Activated T-cell treated with anti-CD3 and anti-CD28 coated beads for 24 hours (primary cell): ENCODE measurements at regions not wholly inside any gene's neighbourhood (a gene's known extent, or its start where the extent isn't known, plus 50 kb on each side); places are given as distances from the start of the nearest gene placed in this dataset.

Experiments
- DNase-seq: peaks from one replicate; pipeline ENCODE4 v3.0.0-alpha.2; 2020; ENCODE audit warnings: low read depth

DNA sequence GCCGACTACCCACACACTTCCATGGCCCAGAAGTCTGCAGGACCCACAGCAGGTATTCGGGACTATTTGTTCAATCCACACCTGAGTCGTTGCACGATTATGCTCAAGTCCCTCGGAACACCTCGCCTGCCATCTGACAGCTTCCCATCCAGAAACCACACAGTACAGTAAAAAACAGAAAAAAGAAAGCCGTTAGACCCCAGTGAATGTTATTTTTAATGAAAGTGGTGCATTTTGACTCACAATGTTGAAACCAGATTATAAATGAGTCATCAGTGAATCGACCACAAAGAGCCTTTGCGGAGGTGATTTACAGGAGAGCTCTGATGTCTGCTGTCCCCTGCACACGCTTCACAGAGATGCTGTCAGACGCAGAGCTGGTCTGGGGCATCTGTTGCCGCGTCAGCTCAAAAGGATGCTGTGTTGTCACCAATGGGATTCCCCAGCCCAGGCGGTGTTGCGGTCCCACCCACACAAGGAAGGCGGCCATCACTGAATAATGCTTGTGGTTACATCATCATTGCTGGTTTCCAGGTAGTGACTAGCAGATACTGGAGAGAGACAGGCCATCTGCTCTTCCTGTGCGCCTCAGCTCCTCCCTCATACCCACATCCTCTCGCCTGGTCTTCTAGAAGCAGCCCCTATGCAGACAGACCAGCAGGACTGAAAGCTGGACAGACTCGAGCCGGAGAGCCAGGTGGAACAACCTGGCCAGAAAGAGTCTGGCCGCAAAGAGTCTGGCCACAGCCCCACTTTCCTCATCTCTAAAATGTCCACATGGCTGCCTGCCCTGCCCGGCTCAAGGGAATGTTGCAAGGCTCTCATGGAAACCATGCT is 116.8 kb downstream of the TOMM20 start:
- DNase-seq = peak; percentile 93

DNA sequence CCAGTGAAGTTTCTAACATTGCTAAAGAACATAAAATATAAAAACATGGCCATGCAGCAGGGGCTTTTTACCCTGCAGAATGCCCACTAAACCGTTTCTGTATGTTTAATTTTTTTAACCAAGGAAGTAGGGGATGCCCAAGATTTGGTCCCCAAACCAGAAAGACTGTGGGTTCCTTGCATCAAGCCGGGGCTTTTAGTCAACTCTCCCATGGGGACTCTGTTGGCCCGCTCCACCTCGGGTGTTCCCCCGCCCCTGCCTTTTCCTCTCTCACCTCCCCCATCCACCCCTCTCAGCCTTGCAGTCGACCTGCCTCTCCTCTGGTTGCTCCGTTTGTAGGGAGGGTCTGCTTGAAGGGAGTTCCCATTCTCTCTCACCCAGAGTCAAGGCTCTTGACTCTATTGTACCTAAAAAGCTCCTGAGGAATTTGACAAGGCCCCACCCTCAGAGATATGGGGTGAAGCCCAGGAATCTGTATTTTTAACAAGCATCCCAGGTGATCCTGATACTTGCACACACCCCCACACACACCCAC is 117.5 kb downstream of the TOMM20 start:
- DNase-seq = peak; percentile 49

DNA sequence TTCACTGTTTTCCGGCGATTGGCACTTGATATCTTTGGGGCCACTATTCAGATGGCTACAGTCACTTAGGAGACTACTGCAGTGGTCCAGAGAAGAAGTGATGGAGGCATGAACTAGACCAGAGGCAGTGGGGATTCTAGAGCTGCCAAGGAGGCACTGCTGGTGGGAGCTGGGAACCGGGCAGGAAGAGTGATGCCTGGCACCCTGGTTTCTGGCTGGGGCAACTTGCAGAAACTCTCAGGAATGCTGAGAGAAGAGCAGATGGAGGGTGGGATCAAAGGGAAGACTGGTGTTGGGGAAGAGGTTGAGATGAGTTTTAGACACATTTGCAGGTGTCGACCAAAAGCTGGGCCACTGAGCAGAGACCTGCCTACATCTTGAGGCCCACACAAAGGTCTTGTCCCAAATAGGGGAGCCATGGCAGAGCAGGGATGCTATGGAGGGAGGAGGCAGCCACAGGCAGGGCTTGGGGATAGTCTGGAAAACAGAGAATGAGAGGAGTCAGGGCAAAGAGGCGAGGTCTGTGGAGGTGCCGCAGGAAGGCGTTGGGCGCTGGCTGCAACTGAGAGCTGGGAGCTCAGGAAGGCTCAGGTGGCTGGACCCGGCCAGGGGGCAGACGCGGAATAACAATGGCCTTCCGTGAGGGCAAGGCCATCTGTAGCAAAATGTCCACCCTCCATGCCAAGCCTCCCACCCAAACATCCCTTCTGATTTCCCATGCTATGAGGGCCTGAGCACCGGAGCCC is 118.9 kb downstream of the TOMM20 start:
- no peak for DNase-seq

DNA sequence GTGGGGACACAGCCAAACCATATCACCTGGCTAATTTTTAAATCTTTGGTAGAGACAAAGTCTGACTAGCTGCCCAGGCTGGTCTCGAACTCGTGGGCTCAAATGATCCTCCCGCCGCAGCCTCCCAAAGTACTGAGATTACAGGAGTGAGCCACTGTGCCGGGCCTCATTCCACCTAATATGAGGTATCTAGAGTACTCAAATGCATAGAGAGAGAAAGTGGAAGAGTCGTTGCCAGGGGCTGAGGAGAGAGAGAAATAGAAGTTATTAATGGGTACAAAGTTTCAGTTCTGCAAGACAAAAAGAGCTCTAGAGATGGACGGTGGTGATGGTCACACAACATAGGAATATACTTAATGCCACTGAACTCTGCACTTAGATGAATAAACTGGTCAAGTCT is 119.6 kb downstream of the TOMM20 start:
- DNase-seq = no peak

DNA sequence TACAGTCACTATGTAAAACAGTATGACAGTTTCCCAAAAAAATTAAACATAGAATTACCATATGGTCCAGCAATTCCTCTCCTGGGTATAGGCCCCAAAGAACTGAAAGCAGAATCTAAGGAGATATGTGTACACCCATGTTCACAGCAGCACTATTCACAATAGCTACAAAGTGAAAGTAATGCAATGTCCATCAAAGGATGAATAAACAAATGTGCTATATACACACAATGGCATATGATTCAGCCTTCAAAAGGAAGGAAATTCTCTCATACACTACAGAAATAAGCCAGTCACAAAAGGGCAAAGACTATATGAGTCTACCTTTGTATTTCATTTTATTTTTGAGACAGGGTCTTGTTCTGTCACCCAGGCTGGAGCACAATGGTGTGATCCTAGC is 120.4 kb downstream of the TOMM20 start:
- no peak for DNase-seq

DNA sequence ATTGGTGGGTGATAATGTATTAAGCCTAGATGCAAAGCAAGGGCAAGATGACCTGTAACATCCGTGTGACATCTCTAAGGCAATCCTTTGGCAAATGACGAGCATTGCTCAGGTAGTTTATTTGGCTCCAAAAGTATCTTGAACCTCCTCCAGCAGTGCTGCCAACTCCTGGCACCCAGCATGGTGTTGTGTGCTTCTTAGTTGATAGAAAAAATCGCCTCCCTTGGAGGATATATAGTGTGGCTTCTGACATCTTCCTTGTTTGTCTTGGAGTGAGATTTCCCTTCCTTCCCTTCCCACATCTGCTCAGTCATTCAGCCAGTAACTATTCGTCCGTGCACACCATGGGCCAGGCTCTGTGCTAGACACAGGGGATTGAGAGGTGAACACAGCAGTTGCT is 121.8 kb downstream of the TOMM20 start:
- DNase-seq = no peak

DNA sequence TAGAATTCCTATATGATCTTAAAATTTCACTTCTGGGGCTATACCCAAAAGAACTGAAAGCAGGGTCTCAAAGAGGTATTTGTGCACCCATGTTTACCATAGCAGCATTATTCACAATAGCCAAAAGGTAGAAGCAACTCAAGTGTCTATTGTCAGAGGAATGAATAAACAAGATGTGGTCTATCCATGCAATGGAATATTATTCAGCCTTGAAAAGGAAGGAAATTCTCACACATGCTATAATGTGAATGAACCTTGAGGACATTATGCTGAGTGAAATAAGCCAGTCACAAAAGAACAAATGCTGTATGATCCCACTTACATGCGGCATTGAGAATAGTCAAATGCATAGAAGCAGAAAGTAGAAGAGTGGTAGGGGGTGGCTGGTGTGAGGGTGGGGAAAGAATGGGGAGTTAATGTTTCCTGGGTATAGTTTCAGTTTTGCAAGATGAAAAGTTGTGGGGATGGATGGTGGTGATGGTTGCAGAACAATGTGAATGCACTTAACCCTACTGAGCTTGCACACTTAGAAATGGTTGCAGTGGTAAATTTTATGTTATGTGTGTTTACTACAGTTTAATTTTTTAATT is 122.4 kb downstream of the TOMM20 start:
- no peak for DNase-seq

DNA sequence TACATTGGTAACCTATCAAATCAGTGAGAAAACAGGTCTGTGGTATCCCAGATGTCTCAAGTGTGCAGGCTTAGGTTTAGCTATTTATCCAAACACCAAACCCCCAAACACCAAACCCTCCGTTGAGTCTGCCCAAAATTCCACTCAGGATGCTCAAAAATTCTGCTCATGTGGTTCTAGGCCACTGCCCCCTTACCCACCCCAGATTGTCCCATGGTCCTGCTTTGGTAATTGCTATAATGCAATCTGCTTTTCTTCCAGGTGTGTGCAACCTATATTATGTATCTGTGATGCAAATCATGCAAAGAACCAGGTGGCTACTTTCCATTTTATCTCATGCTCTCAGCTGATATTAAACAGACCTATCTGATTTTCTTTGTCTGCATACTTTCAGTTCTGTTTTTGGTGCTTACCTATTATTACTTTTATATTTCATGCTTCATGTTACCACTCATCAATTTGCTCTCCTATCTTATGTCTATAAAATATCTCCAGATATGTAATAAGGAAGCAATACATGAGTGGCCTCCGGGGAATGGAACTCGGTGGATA is 123.7 kb downstream of the TOMM20 start:
- no peak for DNase-seq

DNA sequence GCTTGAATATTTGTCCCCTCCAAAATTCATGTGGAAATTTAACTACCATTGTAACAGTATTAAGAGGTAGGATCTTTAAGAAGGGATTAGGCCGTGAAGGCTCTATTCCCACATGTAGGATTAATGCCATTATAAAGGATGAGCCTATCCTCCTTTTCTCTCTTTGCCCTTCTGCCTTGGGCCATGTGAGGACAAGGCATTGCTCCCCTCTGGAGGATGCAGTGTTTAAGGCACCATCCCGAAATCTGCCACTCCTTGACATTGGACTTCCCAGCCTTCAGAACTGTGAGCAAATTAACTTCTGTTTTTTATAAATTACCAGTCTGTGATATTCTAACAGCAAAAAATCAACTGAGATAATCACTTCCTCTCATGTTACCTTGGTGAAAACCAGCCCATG is 124.4 kb downstream of the TOMM20 start:
- DNase-seq = no peak

DNA sequence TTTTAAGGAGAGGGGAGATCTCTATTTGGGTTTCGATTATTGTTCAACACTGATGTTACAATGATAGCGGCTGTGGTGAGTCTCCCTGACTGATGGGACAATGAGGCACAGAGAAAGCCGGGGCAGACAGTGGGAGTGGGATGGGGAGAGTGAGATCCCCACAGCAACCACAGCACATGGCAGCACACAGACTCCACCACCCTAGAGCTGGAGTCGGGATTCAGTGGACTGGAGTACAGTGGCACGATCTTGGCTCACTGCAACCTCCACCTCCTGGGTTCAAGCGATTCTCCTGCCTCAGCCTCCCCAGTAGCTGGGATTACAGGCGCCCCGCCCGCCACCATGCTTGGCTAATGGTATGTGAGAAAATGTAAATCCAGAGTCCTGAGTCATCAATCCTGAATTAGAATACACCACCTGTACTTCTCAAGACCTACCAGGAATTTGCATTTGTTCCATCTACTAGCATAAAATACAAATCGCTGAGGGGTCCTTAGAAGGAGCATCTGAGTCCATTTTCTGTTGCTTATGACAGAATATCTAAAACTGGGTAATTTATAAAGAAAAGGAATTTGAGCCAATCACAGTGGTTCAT is 125.8 kb downstream of the TOMM20 start:
- DNase-seq = no peak

DNA sequence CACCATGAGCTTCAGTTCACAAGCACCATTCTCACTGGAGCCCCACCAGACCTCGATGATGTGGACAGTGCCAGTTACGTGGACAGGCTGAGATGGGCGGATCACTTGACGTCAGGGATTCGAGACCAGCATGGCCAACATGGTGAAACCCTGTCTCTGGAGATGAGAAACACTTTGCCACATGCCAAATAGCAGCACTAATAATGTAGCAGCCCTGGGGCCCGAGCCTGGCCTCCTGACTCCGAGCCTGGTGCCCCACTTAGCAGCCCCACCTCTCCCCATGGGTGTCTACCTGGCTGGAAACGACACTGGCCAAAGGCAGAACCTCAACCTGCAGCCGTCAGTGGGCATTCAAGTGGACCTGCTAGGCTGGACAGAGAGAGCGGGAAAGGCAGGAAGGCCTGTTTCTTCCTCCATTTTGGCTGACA is 129.1 kb downstream of the TOMM20 start:
- DNase-seq = no peak

DNA sequence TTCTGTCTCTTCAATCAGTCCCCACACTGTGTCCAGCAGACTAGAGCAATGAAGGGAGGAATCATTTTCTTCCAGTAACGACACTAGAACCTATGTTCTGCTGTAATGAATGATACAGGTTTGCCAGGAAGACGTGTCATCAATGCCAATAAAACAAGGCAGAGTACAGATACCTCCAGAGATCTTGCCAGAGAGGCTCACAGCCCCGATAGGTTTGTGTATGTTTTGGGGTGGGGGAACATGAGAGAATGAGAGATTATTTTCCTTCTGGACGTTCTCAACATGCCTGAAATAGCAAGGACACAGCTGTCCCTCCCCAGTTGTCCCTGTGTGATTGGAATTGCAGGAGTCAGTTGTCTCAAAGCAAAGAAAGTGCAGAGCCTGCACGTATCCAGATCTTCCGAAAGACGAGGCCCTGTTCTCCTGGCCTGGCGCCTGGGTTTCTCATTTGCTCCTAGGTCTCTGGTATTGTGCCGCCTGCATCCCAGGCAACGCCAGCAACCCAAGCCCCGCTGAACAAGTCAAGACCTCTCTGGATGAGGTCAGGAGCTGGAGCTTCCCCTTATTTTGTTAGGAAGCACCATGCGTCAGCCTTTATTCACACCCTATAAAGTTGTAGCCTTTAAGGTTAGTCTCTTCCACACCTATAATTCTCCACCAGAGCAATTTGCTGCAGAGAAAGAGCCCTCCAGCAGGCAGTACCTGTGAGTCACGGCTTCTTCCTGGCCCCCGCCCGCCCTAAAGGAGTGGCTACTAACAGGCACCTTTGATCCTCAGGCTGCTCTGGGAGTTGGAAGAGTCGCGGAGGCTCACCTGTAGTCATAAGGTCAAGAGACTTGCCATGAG is 130.5 kb downstream of the TOMM20 start:
- DNase-seq = no peak

DNA sequence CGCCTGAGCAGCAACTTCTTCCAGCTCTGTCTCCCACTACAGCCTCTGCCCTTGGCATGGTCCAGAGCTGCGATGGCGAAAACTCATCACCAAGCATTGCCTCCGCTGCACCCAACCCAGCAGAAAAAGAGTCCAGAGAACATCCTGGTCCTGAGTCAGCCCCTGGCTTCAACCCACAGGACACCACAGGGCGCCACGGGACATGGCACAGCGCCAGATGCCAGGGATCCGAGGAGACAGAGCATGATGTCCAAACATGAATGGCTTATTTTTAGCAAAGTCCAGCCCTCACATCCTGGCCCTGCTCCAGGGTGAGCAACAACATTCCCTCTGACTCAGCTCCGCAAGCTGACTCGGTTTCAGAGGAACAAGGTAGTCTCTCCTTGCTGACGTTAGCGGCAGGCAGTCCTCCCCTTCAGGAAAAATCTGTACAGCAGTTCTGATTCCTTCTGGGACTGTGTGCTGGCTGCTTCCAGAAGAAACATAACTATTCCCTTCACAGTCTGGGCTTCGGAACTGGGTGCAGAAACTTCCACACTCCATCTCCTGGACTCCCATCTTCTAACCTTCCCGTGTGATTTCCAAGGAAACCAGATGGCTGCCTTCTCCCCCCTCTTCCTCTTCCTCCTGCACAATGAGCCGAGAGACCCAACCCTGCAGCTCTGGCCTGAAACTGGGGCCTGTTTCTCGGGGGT is 131.3 kb downstream of the TOMM20 start:
- no peak for DNase-seq

DNA sequence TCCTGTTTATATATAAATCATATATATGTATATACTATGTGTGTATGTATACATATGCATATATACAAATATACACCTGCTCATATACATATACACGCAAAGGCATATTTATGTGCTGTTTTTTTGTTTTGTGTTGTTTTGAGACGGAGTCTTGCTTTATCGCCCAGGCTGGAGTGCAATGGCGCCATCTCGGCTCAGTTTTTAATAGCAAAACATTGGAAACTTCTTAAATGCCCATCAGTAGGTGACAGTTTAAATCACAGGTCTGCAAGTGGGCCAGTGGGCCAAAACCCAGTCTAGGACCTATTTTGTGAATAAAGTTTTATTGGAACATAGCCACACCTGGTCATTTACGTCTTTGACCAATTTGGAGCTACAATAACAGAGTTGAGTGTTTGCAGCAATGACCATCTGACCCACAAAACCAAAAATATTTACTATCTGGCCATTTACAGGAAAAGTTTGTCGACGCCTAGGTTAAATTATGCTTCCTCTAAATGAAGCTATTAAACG is 132.3 kb downstream of the TOMM20 start:
- no peak for DNase-seq

DNA sequence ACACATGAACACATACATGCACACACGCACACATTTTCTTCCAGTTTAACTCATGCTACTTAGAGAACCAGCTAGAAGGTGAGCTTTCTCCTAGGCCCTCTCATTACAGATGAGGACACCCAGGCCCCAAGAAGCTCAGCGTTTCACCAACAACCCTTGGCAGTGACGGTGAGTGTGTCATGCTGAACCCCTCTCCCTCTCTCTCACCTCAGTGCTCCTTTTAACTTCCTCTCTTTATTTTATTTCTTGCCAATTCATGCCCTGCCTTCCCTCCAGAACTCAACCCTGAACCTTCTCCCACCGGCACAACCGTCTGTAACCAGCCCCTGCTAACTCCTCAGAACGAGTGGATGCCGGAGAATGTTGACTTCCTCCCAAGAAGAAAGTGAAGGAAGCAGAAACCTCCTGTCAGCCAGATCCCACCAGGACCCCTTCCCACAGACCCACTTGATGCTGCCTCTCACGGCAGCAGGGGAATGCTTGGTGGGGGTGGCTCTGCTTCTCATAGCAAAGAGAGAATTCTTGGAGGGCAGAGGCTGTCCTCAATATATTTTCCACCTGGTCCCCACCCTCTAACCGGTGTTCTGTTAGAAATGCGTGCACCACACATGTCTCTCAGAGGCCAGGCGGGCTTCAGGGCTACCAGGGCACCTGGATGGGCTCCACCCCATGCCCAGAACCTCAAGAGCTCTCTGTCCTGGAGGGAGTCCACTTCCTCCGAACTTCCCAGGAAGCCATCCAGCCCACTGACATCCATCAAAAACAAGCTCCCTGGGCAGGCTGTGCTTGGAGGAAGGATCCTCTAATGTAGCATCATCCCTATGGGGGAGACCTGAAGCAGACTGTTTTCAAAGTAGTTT is 134.0 kb downstream of the TOMM20 start:
- no peak for DNase-seq

DNA sequence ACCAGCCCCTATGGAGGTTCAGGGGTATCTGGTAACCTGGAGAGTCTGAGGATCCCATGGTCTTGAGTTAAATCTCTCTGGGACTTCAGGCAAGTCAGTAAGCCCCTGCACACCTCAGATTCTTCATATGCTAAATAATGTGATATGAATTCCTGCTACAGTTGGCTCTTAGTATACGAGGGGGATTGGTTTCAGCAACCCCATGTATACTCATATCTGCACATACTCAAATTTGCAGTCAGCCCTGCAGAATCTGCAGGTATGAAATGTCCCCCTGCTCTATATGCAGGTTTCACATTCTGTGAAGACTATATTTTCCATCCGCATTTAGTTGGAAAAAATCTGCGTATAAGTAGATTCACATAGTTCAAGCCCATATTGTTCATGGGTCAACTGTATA is 136.6 kb downstream of the TOMM20 start:
- no peak for DNase-seq

DNA sequence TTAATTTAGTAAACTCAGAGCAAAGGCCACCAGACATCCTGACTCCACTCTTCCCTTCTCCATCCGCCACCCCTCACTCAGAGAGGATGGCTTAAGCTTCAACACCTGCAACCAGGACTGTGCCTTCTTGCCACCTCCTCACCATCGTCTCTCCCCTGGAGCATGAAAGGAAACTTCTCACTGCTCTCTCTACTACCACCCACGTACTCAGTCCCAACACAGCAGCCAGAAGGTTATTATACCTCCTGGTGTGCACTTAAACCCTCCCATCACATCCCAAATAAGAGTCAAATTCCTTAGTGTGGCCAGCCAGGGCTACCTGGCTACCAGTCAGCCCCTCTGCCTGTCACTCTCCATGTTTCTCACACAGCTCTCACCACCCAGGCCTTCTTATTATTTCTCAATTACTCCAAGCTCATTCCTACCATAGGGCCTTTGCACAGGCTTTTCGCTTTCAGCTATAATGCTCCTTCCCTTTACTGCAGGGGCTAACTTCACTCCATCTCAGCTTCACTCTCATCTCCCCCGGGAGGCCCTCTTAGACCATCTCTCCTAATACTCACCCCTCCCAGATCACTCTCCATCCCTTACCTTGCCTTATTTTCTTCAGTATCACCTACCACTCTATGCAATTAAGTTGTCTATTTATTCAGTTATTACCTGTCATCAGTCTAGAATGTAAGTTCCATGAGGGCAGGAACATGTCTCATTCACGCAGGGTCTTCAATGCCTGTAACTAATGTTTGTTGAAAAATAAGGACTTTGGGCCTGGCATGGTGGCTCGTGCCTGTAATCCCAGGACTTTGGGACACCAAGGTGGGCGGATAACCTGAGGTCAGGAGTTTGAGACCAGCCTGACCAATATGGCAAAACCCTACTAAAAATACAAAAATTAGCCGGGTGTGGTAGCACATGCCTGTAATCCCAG is 137.5 kb downstream of the TOMM20 start:
- DNase-seq = no peak

DNA sequence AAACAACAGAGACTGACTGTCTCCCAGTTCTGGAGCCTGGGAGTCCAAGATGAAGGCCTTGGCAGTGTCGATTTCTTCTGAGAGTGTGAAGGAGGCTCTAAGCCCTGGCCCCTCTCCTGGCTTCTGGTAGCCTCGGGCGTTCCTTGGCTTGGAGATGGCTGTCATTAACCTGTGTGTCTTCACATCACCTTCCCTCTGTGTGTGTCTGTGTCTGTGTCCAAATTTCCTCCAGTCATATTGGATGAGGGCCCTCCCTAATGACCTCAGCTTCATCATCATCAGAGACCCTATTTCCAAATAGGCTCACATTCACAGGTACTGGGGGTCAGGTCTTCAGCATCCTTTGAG is 138.3 kb downstream of the TOMM20 start:
- DNase-seq = no peak
